Common myeloid progenitor, CD34-positive (primary cell): ENCODE measurements at regions not wholly inside any gene's neighbourhood (a gene's known extent, or its start where the extent isn't known, plus 50 kb on each side); places are given as distances from the start of the nearest gene placed in this dataset.

Experiments
- CTCF ChIA-PET: fragments of 350-600 bp; sonication (Branson Sonifier 250); formaldehyde crosslinking; loops from one replicate; lab custom pipeline; 2021; ENCODE audit warnings: antibody characterized with exemption; lab: Charles Lee
- POLR2A ChIA-PET: fragments of 350-600 bp; sonication (Branson Sonifier 250); formaldehyde crosslinking; loops from one replicate; lab custom pipeline; 2021; ENCODE audit warnings: antibody characterized with exemption; lab: Charles Lee
- DNase-seq, 3 donors: peaks; one replicate each; pipeline versions ENCODE4 v3.0.0 to v3.0.0-alpha.2; 2013
- H3K27ac ChIP-seq, 2 experiments: 1 replicate in 1 of 2; 2 replicates in 1 of 2; pipeline ENCODE4 v1.7.0; 2013; ENCODE audit warnings: inconsistent platforms in 2 of 2, low read length in 2 of 2, mild to moderate bottlenecking in 2 of 2, low read depth in 1 of 2, moderate library complexity in 1 of 2; ENCODE audit not compliant: severe bottlenecking in 2 of 2, insufficient read depth in 1 of 2, poor library complexity in 1 of 2
- H3K27me3 ChIP-seq, 5 experiments: replicated peaks in 2 of 5; 1 replicate in 3 of 5; 2 replicates in 2 of 5; pipeline versions ENCODE4 v1.6.1 to v1.7.0; 2013; ENCODE audit warnings: low read length in 4 of 5, mild to moderate bottlenecking in 2 of 5, moderate library complexity in 2 of 5, inconsistent platforms in 1 of 5; ENCODE audit not compliant: insufficient read depth in 5 of 5, control insufficient read depth in 4 of 5
- H3K36me3 ChIP-seq, 4 experiments: 1 replicate in 2 of 4; 2 replicates in 2 of 4; pipeline versions ENCODE4 v1.6.1 to v1.7.0; 2013; ENCODE audit warnings: low read length in 3 of 4, control low read depth in 1 of 4, mild to moderate bottlenecking in 1 of 4; ENCODE audit not compliant: control insufficient read depth in 4 of 4, insufficient read depth in 4 of 4
- H3K4me1 ChIP-seq, 4 experiments: 1 replicate in 3 of 4; 2 replicates in 1 of 4; pipeline versions ENCODE4 v1.6.1 to v1.7.1; 2013; ENCODE audit warnings: low read length in 3 of 4, mild to moderate bottlenecking in 3 of 4, control low read depth in 1 of 4, inconsistent platforms in 1 of 4, moderate library complexity in 1 of 4; ENCODE audit not compliant: control insufficient read depth in 4 of 4, insufficient read depth in 4 of 4; ENCODE audit errors: control extremely low read depth in 1 of 4
- H3K4me3 ChIP-seq, 7 experiments: 1 replicate in 4 of 7; 2 replicates in 3 of 7; pipeline versions ENCODE4 v1.5.1 to v1.7.0; 2013; ENCODE audit warnings: mild to moderate bottlenecking in 7 of 7, low read length in 6 of 7, moderate library complexity in 6 of 7, inconsistent platforms in 2 of 7, low read depth in 2 of 7, control low read depth in 1 of 7; ENCODE audit not compliant: insufficient read depth in 4 of 7, control insufficient read depth in 1 of 7; ENCODE audit errors: extremely low read depth in 1 of 7
- H3K9me3 ChIP-seq, 5 experiments: 1 replicate in 4 of 5; 2 replicates in 1 of 5; pipeline versions ENCODE4 v1.6.1 to v1.7.1; 2013; ENCODE audit warnings: low read length in 4 of 5, mild to moderate bottlenecking in 2 of 5, inconsistent platforms in 1 of 5, low read depth in 1 of 5, moderate library complexity in 1 of 5; ENCODE audit not compliant: control insufficient read depth in 4 of 5, insufficient read depth in 2 of 5; ENCODE audit errors: control extremely low read depth in 1 of 5
- WGBS: methylation state at CpG from one replicate; pipeline ENCODE4 v1.1.5; 2013; ENCODE audit not compliant: insufficient coverage; 5-methylcytosine and 5-hydroxymethylcytosine counted together

DNA sequence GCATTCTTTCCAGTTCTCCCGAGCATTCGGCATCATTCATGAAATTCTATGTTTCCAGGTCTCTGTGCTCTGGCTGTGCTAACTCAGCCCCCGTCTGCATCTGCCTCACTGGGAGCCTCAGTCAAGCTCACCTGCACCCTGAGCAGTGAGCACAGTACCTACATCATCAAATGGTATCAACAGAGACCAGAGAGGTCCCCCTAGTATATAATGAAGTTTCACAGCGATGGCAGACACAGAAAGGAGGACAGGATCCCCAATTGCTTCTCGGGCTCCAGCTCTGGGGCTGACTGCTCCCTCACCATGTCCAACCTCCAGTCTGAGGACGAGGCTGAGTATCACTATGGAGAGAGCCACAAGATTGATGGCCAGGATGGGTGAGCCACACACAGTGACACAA, 52.8 kb upstream of the IGLL5 start:
- H3K9me3 ChIP-seq = peaks cover 0 to 7% (median 2%) of the 10 kb centered on the region in 5 experiments
- ChIA-PET POLR2A (no interaction called here), CTCF (interaction anchor here (1.0 kb wide), 1 partner anchor 49 kb away, joined by 3 read pairs; no protein-coding TSS in a partner anchor)
- no peak for DNase-seq
- 92% methylated on average over 4 of the region's 6 CpGs for WGBS
- H3K4me1 ChIP-seq = peaks cover 3 to 36% (median 10%) of the 10 kb centered on the region in 4 experiments
- no peaks in the 10 kb centered on the region for H3K36me3 ChIP-seq
- no peaks in the 10 kb centered on the region for H3K27me3 ChIP-seq
- no peak overlapping the region for H3K4me3 ChIP-seq
- H3K27ac ChIP-seq = no peak overlapping the region

DNA sequence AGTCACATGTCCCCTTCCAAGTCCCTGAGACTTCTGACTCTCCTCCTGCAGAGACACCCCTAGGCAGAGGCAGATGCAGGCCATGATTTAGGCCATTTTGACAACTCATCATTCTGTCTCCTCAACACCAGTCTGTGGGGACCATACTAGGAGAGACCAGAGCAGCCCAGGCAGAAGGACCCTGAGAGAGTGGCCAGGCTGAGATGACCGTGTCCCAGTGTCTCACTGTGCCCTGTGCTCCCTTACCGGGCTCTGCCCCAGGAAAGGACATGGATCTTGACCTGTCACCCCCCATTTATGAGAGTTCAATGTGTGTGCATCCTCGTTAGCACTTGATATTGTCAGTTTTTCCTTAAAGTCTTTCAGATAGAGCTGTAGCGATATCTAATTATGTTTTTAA, 52.4 kb upstream of the IGLL5 start:
- DNase-seq = no peak
- H3K27ac ChIP-seq = no peak overlapping the region
- POLR2A ChIA-PET = no interaction called here
- peaks cover 3 to 36% (median 10%) of the 10 kb centered on the region in 4 experiments for H3K4me1 ChIP-seq
- WGBS = 100% methylated on average over 1 of the region's 4 CpGs
- no peak overlapping the region for H3K4me3 ChIP-seq
- H3K9me3 ChIP-seq = peaks cover 0 to 7% (median 0%) of the 10 kb centered on the region in 5 experiments
- CTCF ChIA-PET = interaction anchor here (1.0 kb wide), 1 partner anchor 49 kb away, joined by 3 read pairs; no protein-coding TSS in a partner anchor
- H3K36me3 ChIP-seq = no peaks in the 10 kb centered on the region
- H3K27me3 ChIP-seq = no peaks in the 10 kb centered on the region

GRCh38 chr22:22835771-22836291, 51.8 kb upstream of the IGLL5 start:
- ChIA-PET POLR2A (no interaction called here), CTCF (interaction anchor here (2.7 kb wide), 1 partner anchor 14 kb away, joined by 12 read pairs; no protein-coding TSS in a partner anchor)
- H3K36me3 ChIP-seq = no peaks in the 10 kb centered on the region
- no peak overlapping the region for H3K27ac ChIP-seq
- H3K9me3 ChIP-seq = peaks cover 0 to 3% (median 0%) of the 10 kb centered on the region in 5 experiments
- H3K27me3 ChIP-seq = no peaks in the 10 kb centered on the region
- no peak overlapping the region for H3K4me3 ChIP-seq
- peaks cover 3 to 40% (median 10%) of the 10 kb centered on the region in 4 experiments for H3K4me1 ChIP-seq
- DNase-seq = no peak
- no CpG with 5 or more reads among the region's 3 CpGs for WGBS

GRCh38 chr22:22836635-22837034, 51.0 kb upstream of the IGLL5 start:
- Histone ChIP-seq H3K36me3 (no peaks in the 10 kb centered on the region), H3K9me3 (peaks cover 0 to 2% (median 2%) of the 10 kb centered on the region in 5 experiments), H3K4me3 (no peak overlapping the region), H3K4me1 (peaks cover 3 to 40% (median 10%) of the 10 kb centered on the region in 4 experiments), H3K27me3 (no peaks in the 10 kb centered on the region), H3K27ac (no peak overlapping the region)
- 90% methylated on average over 2 of the region's 6 CpGs for WGBS
- DNase-seq = peak in 1 of 3 donors; percentile 31
- POLR2A ChIA-PET = no interaction called here
- CTCF ChIA-PET = interaction anchor here (0.6 to 2.7 kb wide), 2 partner anchors 14 to 68 kb away, joined by 4 to 12 read pairs; no protein-coding TSS in a partner anchor
